ENCODE measurements at regions not wholly inside any gene's neighbourhood (a gene's known extent, or its start where the extent isn't known, plus 50 kb on each side); places are given as distances from the start of the nearest gene placed in this dataset.
A peak's percentile ranks its signal among the peaks of the same experiment; 100 is the strongest.

GRCh38 chr6:140138311-140139010, 764.0 kb upstream of the CITED2 start:
- Histone ChIP-seq H3K9ac (ENCODE audit: low read length) (no peak overlapping the region), H3K36me3 (ENCODE audit: control insufficient read depth, insufficient read depth, low read length, severe bottlenecking) (no peaks in the 10 kb centered on the region), H3K9me3 (ENCODE audit: control insufficient read depth, low read length) (peaks cover 15% of the 10 kb centered on the region), H3K4me3 (ENCODE audit: low read length) (no peak overlapping the region), H3K27me3 (replicated peaks; ENCODE audit: control insufficient read depth, insufficient read depth, low read length) (no peaks in the 10 kb centered on the region), H3K4me1 (ENCODE audit: control insufficient read depth, insufficient read depth, low read length) (no peaks in the 10 kb centered on the region)
- DNase-seq (ENCODE audit: low read depth): no peak

DNA sequence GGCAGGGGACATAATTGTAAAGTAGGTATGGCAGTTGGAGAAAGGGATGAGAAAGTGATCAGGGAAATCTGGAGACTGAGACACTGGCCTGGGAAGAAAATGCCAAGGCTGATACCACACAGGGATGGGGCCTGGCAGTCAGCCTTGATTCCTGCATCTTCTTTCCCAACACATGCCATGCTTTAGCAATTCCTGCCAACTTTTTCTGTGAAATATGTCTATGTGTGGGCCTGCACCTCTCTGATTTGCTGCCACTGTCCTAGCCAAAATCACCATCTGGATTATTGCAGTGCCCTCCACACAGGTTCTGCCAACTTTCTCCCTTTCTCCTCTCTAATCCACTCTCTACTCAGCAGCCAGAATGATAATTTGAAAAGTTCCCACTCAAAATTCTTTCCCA, 759.8 kb upstream of the CITED2 start:
- Histone ChIP-seq H3K27me3 (replicated peaks; ENCODE audit: control insufficient read depth, insufficient read depth, low read length) (no peaks in the 10 kb centered on the region), H3K4me1 (ENCODE audit: control insufficient read depth, insufficient read depth, low read length) (no peaks in the 10 kb centered on the region), H3K36me3 (ENCODE audit: control insufficient read depth, insufficient read depth, low read length, severe bottlenecking) (no peaks in the 10 kb centered on the region), H3K9me3 (ENCODE audit: control insufficient read depth, low read length) (peaks cover 32% of the 10 kb centered on the region), H3K4me3 (ENCODE audit: low read length) (no peak overlapping the region), H3K9ac (ENCODE audit: low read length) (no peak overlapping the region)
- DNase-seq (ENCODE audit: low read depth): no peak

GRCh38 chr6:140130074-140130473, 755.6 kb upstream of the CITED2 start:
- no peak for DNase-seq (ENCODE audit: low read depth)
- Histone ChIP-seq H3K4me3 (ENCODE audit: low read length) (no peak overlapping the region), H3K27me3 (replicated peaks; ENCODE audit: control insufficient read depth, insufficient read depth, low read length) (no peaks in the 10 kb centered on the region), H3K9me3 (ENCODE audit: control insufficient read depth, low read length) (peaks cover 25% of the 10 kb centered on the region), H3K9ac (ENCODE audit: low read length) (no peak overlapping the region), H3K4me1 (ENCODE audit: control insufficient read depth, insufficient read depth, low read length) (no peaks in the 10 kb centered on the region), H3K36me3 (ENCODE audit: control insufficient read depth, insufficient read depth, low read length, severe bottlenecking) (no peaks in the 10 kb centered on the region)

DNA sequence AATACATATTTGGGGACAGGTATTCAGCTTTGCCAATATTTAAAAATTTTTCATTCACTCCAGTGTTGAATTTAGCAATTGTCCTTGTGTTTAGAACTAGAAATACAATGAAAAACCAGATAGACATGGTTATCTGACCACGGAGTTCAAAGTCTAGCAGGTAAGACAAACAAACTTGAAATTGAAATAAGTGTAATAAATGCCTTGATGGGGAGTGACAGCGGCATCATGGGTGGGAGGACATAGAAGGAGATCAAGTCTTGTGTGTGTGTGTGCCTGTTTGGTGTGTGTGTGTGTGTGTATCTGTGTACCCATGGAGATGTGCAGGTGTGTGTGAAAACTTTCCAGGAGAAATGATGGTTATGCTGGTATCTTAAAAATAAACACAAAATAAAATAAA, 750.0 kb upstream of the CITED2 start:
- Histone ChIP-seq H3K4me1 (ENCODE audit: control insufficient read depth, insufficient read depth, low read length) (no peaks in the 10 kb centered on the region), H3K9ac (ENCODE audit: low read length) (no peak overlapping the region), H3K4me3 (ENCODE audit: low read length) (no peak overlapping the region), H3K27me3 (replicated peaks; ENCODE audit: control insufficient read depth, insufficient read depth, low read length) (no peaks in the 10 kb centered on the region), H3K9me3 (ENCODE audit: control insufficient read depth, low read length) (no peaks in the 10 kb centered on the region), H3K36me3 (ENCODE audit: control insufficient read depth, insufficient read depth, low read length, severe bottlenecking) (no peaks in the 10 kb centered on the region)
- DNase-seq (ENCODE audit: low read depth): no peak

- Histone ChIP-seq H3K4me1 (ENCODE audit: control insufficient read depth, insufficient read depth, low read length) (no peaks in the 10 kb centered on the region), H3K9me3 (ENCODE audit: control insufficient read depth, low read length) (no peaks in the 10 kb centered on the region), H3K36me3 (ENCODE audit: control insufficient read depth, insufficient read depth, low read length, severe bottlenecking) (no peaks in the 10 kb centered on the region), H3K4me3 (ENCODE audit: low read length) (no peak overlapping the region), H3K9ac (ENCODE audit: low read length) (no peak overlapping the region), H3K27me3 (replicated peaks; ENCODE audit: control insufficient read depth, insufficient read depth, low read length) (no peaks in the 10 kb centered on the region)
- no peak for DNase-seq (ENCODE audit: low read depth)
Measured at GRCh38 chr6:140108167-140108566, 733.7 kb upstream of the CITED2 start.

DNA sequence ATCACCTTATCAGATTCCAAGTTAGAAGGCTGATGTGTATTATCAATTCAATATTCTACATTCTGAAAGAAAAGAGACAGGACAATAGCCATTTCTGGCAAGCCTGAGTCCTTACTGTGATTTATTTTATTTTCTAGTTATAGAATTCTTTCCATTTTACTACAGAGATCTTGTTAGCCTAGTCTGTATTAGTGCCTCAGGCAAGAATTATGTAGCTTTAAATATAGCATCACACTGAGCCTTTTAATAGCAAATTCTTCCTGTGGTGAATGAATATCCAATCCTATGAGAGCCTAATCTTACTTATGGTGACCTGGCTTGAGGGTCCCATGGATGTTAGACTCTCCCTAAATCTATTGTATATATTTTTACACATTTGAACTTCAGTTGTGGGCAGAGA, 732.8 kb upstream of the CITED2 start:
- no peaks in the 10 kb centered on the region for H3K4me1 ChIP-seq (ENCODE audit: control insufficient read depth, insufficient read depth, low read length)
- H3K9me3 ChIP-seq (ENCODE audit: control insufficient read depth, low read length): no peaks in the 10 kb centered on the region
- H3K36me3 ChIP-seq (ENCODE audit: control insufficient read depth, insufficient read depth, low read length, severe bottlenecking): no peaks in the 10 kb centered on the region
- H3K27me3 ChIP-seq (replicated peaks; ENCODE audit: control insufficient read depth, insufficient read depth, low read length): no peaks in the 10 kb centered on the region
- no peak overlapping the region for H3K9ac ChIP-seq (ENCODE audit: low read length)
- peak; percentile 14 for DNase-seq (ENCODE audit: low read depth)
- H3K4me3 ChIP-seq (ENCODE audit: low read length): no peak overlapping the region

DNA sequence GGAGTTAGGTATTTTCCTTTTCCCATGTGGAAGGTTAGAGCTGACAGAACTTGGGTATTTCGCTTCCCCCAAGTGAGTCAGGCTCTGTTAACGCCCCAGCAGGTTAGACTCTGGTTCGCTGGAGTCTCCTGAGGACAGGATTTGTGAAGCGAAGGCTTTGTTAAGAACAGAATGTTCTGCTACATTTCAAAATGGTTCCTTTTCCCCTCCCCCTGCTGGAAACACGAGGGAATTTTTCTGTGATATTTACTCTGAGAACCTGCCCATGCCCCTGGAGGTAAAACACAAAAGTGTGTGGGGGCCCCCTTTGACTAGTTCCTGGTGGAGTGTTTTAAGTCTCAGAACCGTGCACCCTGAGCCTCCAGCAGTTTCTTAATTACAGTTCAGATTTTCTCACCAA, 731.4 kb upstream of the CITED2 start:
- no peak overlapping the region for H3K4me3 ChIP-seq (ENCODE audit: low read length)
- no peak overlapping the region for H3K9ac ChIP-seq (ENCODE audit: low read length)
- H3K4me1 ChIP-seq (ENCODE audit: control insufficient read depth, insufficient read depth, low read length): no peaks in the 10 kb centered on the region
- peak; percentile 4 for DNase-seq (ENCODE audit: low read depth)
- H3K36me3 ChIP-seq (ENCODE audit: control insufficient read depth, insufficient read depth, low read length, severe bottlenecking): no peaks in the 10 kb centered on the region
- H3K27me3 ChIP-seq (replicated peaks; ENCODE audit: control insufficient read depth, insufficient read depth, low read length): no peaks in the 10 kb centered on the region
- H3K9me3 ChIP-seq (ENCODE audit: control insufficient read depth, low read length): no peaks in the 10 kb centered on the region

GRCh38 chr6:140105241-140105640, 730.8 kb upstream of the CITED2 start:
- H3K4me1 ChIP-seq (ENCODE audit: control insufficient read depth, insufficient read depth, low read length): no peaks in the 10 kb centered on the region
- no peaks in the 10 kb centered on the region for H3K9me3 ChIP-seq (ENCODE audit: control insufficient read depth, low read length)
- no peaks in the 10 kb centered on the region for H3K36me3 ChIP-seq (ENCODE audit: control insufficient read depth, insufficient read depth, low read length, severe bottlenecking)
- H3K27me3 ChIP-seq (replicated peaks; ENCODE audit: control insufficient read depth, insufficient read depth, low read length): no peaks in the 10 kb centered on the region
- no peak overlapping the region for H3K9ac ChIP-seq (ENCODE audit: low read length)
- no peak for DNase-seq (ENCODE audit: low read depth)
- no peak overlapping the region for H3K4me3 ChIP-seq (ENCODE audit: low read length)

DNA sequence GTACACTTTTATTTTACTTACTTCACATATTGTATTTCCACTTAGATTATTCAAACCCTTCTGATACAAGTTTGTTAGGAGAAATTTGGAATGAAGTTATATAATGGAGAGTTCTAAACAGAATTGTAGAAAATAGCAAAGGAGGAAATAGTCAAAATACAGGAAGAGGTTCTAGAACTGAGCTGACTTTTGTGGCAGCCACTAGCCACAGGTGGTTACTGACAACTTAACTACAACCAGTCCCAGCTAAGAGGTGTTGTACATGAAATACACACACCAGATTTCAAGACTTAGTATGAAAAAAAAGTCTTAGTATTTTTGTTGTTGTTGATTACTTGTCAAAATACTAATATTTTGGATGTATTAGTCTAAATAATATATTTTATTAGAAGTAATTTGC, 727.4 kb upstream of the CITED2 start:
- Histone ChIP-seq H3K36me3 (ENCODE audit: control insufficient read depth, insufficient read depth, low read length, severe bottlenecking) (no peaks in the 10 kb centered on the region), H3K9me3 (ENCODE audit: control insufficient read depth, low read length) (no peaks in the 10 kb centered on the region), H3K4me3 (ENCODE audit: low read length) (no peak overlapping the region), H3K27me3 (replicated peaks; ENCODE audit: control insufficient read depth, insufficient read depth, low read length) (no peaks in the 10 kb centered on the region), H3K4me1 (ENCODE audit: control insufficient read depth, insufficient read depth, low read length) (no peaks in the 10 kb centered on the region), H3K9ac (ENCODE audit: low read length) (no peak overlapping the region)
- no peak for DNase-seq (ENCODE audit: low read depth)

- DNase-seq (ENCODE audit: low read depth): no peak
- H3K36me3 ChIP-seq (ENCODE audit: control insufficient read depth, insufficient read depth, low read length, severe bottlenecking): no peaks in the 10 kb centered on the region
- H3K4me1 ChIP-seq (ENCODE audit: control insufficient read depth, insufficient read depth, low read length): no peaks in the 10 kb centered on the region
- H3K27me3 ChIP-seq (replicated peaks; ENCODE audit: control insufficient read depth, insufficient read depth, low read length): no peaks in the 10 kb centered on the region
- no peaks in the 10 kb centered on the region for H3K9me3 ChIP-seq (ENCODE audit: control insufficient read depth, low read length)
- no peak overlapping the region for H3K4me3 ChIP-seq (ENCODE audit: low read length)
- H3K9ac ChIP-seq (ENCODE audit: low read length): no peak overlapping the region
Measured at GRCh38 chr6:140101367-140101766, 726.9 kb upstream of the CITED2 start.

GRCh38 chr6:140095532-140095931, 721.1 kb upstream of the CITED2 start:
- DNase-seq (ENCODE audit: low read depth): no peak
- Histone ChIP-seq H3K4me3 (ENCODE audit: low read length) (no peak overlapping the region), H3K27me3 (replicated peaks; ENCODE audit: control insufficient read depth, insufficient read depth, low read length) (no peaks in the 10 kb centered on the region), H3K9me3 (ENCODE audit: control insufficient read depth, low read length) (no peaks in the 10 kb centered on the region), H3K9ac (ENCODE audit: low read length) (no peak overlapping the region), H3K36me3 (ENCODE audit: control insufficient read depth, insufficient read depth, low read length, severe bottlenecking) (no peaks in the 10 kb centered on the region), H3K4me1 (ENCODE audit: control insufficient read depth, insufficient read depth, low read length) (no peaks in the 10 kb centered on the region)

DNA sequence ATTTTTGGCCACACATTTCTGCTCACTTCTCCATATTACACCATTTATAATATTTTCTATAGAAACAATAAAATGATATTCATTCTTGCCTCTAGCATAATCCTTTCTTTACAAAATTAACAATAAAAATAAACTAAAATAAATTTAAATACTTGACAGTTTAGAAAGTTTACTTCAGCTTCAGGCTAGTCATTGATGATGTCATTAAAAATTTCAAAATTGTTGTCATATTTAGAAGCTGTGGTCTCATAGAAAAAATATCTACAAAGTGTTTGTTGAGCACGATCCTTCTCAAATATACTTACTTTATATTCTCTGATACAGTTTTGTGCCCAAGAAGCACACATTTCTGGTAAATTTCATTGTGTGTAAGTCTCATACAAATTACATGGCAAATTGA, 717.4 kb upstream of the CITED2 start:
- Histone ChIP-seq H3K4me3 (ENCODE audit: low read length) (no peak overlapping the region), H3K36me3 (ENCODE audit: control insufficient read depth, insufficient read depth, low read length, severe bottlenecking) (no peaks in the 10 kb centered on the region), H3K9me3 (ENCODE audit: control insufficient read depth, low read length) (no peaks in the 10 kb centered on the region), H3K9ac (ENCODE audit: low read length) (no peak overlapping the region), H3K4me1 (ENCODE audit: control insufficient read depth, insufficient read depth, low read length) (no peaks in the 10 kb centered on the region), H3K27me3 (replicated peaks; ENCODE audit: control insufficient read depth, insufficient read depth, low read length) (no peaks in the 10 kb centered on the region)
- no peak for DNase-seq (ENCODE audit: low read depth)

Measured in adipocyte (in vitro differentiated cells).